IPS DF 4.7 (cell line): ENCODE measurements at regions not wholly inside any gene's neighbourhood (a gene's known extent, or its start where the extent isn't known, plus 50 kb on each side); places are given as distances from the start of the nearest gene placed in this dataset.

Source experiments
- DNase-seq: peaks from one replicate; pipeline ENCODE4 v3.0.0-alpha.2; 2013; ENCODE audit warnings: low spot score; ENCODE audit errors: extremely low read depth

- DNase-seq = no peak
These were observed 1293.6 kb upstream of the TENM3 start for GRCh38 chr4:180949424-180950213.

GRCh38 chr4:180950377-180950776 is 1292.8 kb upstream of the TENM3 start:
- no peak for DNase-seq

GRCh38 chr4:180951312-180951711 is 1291.9 kb upstream of the TENM3 start:
- no peak for DNase-seq

GRCh38 chr4:180953572-180953971 is 1289.6 kb upstream of the TENM3 start:
- no peak for DNase-seq

GRCh38 chr4:180960743-180961401 is 1282.3 kb upstream of the TENM3 start:
- DNase-seq = no peak

GRCh38 chr4:180962268-180962667 is 1280.9 kb upstream of the TENM3 start:
- DNase-seq = no peak

- no peak for DNase-seq
These were observed 1276.9 kb upstream of the TENM3 start for GRCh38 chr4:180966312-180966711.

GRCh38 chr4:180967936-180968335 is 1275.3 kb upstream of the TENM3 start:
- DNase-seq = no peak

- DNase-seq = no peak
These were observed 1269.3 kb upstream of the TENM3 start for GRCh38 chr4:180973894-180974293.

- no peak for DNase-seq
These were observed 1252.3 kb upstream of the TENM3 start for GRCh38 chr4:180990931-180991330.

- no peak for DNase-seq
These were observed 1249.9 kb upstream of the TENM3 start for GRCh38 chr4:180993244-180993836.

- no peak for DNase-seq
These were observed 1248.5 kb upstream of the TENM3 start for GRCh38 chr4:180994722-180995121.

GRCh38 chr4:180999217-180999616 is 1244.0 kb upstream of the TENM3 start:
- DNase-seq = no peak

- no peak for DNase-seq
These were observed 1239.1 kb upstream of the TENM3 start for GRCh38 chr4:181004056-181004455.

GRCh38 chr4:181006499-181007260 is 1236.5 kb upstream of the TENM3 start:
- no peak for DNase-seq

- no peak for DNase-seq
These were observed 1235.5 kb upstream of the TENM3 start for GRCh38 chr4:181007751-181008150.

- no peak for DNase-seq
These were observed 1235.0 kb upstream of the TENM3 start for GRCh38 chr4:181008164-181008563.

GRCh38 chr4:181013162-181013561 is 1230.0 kb upstream of the TENM3 start:
- DNase-seq = no peak

GRCh38 chr4:181017038-181017437 is 1226.2 kb upstream of the TENM3 start:
- no peak for DNase-seq

- DNase-seq = no peak
These were observed 1224.7 kb upstream of the TENM3 start for GRCh38 chr4:181018472-181018871.

- no peak for DNase-seq
These were observed 1224.3 kb upstream of the TENM3 start for GRCh38 chr4:181018913-181019312.

GRCh38 chr4:181020456-181020855 is 1222.7 kb upstream of the TENM3 start:
- no peak for DNase-seq
